B cell (primary cell): ENCODE measurements at regions not wholly inside any gene's neighbourhood (a gene's known extent, or its start where the extent isn't known, plus 50 kb on each side); places are given as distances from the start of the nearest gene placed in this dataset.

Experiments
- CTCF ChIP-seq: fragments of 200-600 bp; IDR thresholded peaks from one replicate; pipeline ENCODE4 v1.8.0; 2022; ENCODE audit warnings: antibody characterized with exemption, mild to moderate bottlenecking
- EZH2 ChIP-seq: IDR thresholded peaks from 2 replicates; pipeline ENCODE4 v1.6.1; 2012; ENCODE audit warnings: borderline replicate concordance, low read depth, mild to moderate bottlenecking, moderate library complexity, low read length; ENCODE audit not compliant: insufficient read depth, poor library complexity, severe bottlenecking

DNA sequence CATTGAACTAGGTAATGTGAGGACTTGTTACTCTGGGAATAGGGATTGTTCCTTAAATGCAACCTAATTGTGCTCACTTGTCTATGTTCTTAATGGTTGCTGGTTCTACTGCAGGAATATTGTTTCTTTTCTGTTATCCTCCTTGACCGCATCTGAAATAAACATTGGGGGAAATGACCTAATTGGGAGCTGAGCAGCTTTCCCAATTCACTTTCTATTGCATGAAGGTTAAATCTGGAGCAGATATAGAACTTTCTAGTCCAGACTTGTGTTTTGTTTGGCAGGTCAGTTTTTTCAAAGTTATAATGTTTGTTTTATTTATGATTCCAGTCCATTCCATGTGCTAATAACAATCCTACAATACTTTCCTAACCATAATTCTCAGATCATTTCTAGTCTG lies 981.0 kb upstream of the CITED2 start:
- TF ChIP-seq CTCF (no peak), EZH2 (no peak)
